HCT116 (cell line): ENCODE measurements at regions not wholly inside any gene's neighbourhood (a gene's known extent, or its start where the extent isn't known, plus 50 kb on each side); places are given as distances from the start of the nearest gene placed in this dataset.

Experiments
- ATAC-seq: fragments of 200-7000 bp; cut with Tn5 transposase; 2 replicates; pipeline ENCODE4 v1.9.1; 2020; ENCODE audit warnings: mild to moderate bottlenecking, moderate library complexity
- BruUV-seq: library from RNA; stranded (reverse); fragments of 400-500 nt; replicated peaks from 2 replicates; lab custom pipeline; 2021; lab: Mats Ljungman, UMichigan
- CTCF ChIA-PET: fragments of 300-600 bp; sonication (Branson Sonifier 250); formaldehyde crosslinking; loops from one replicate; lab custom pipeline; 2021; ENCODE audit warnings: antibody characterized with exemption; lab: Charles Lee
- POLR2A ChIA-PET: fragments of 300-600, 350-600 bp; sonication (Branson Sonifier 250); formaldehyde crosslinking; loops from one replicate; lab custom pipeline; 2021; ENCODE audit warnings: antibody characterized with exemption; lab: Charles Lee
- RAD21 ChIA-PET, 2 experiments: fragments of 300-600 bp; sonication (Branson Sonifier 250); formaldehyde crosslinking; loops; one replicate each; lab custom pipeline; 2023; ENCODE audit warnings: low total read pairs in 2 of 2; ENCODE audit not compliant: uncharacterized antibody in 2 of 2, unreplicated experiment in 2 of 2, low non-redundant PET in 1 of 2; lab: Charles Lee
- DNase-seq: peaks from one replicate; pipeline ENCODE4 v3.0.0-alpha.2; 2010; ENCODE audit warnings: low read depth, low spot score
- H2AFZ ChIP-seq: fragments of 200-600 bp; shearing (Covaris generic), sonication (generic); 2 replicates; pipeline ENCODE4 v1.6.1; 2017; ENCODE audit warnings: low read depth, mixed run types, mixed read lengths, antibody characterized with exemption, low read length; ENCODE audit not compliant: poor library complexity, severe bottlenecking
- H3K27ac ChIP-seq: 2 replicates; pipeline ENCODE4 v1.5.1; 2012; ENCODE audit warnings: low read depth, low read length
- H3K27me3 ChIP-seq: fragments of 200-600 bp; sonication (generic); 2 replicates; pipeline ENCODE4 v1.6.1; 2016; ENCODE audit warnings: mixed run types, low read length, mixed read lengths; ENCODE audit not compliant: insufficient read depth
- H3K36me3 ChIP-seq, 2 experiments: fragments of 200-500 bp in 1 of 2; fragments of 200-600 bp in 1 of 2; sonication (Bioruptor generic) in 1 of 2; sonication (generic) in 1 of 2; 2 replicates each; pipeline versions ENCODE4 v1.5.1 to v1.6.1; 2014 to 2016; ENCODE audit warnings: low read length in 2 of 2, inconsistent platforms in 1 of 2, mixed read lengths in 1 of 2, mixed run types in 1 of 2; ENCODE audit not compliant: insufficient read depth in 2 of 2, control insufficient read depth in 1 of 2
- H3K4me1 ChIP-seq, 2 experiments: fragments of 200-600 bp in 1 of 2; sonication (generic) in 1 of 2; 2 replicates each; pipeline versions ENCODE4 v1.5.1 to v1.6.1; 2012 to 2017; ENCODE audit warnings: low read length in 2 of 2, inconsistent platforms in 1 of 2, mild to moderate bottlenecking in 1 of 2, mixed read lengths in 1 of 2, mixed run types in 1 of 2, moderate library complexity in 1 of 2; ENCODE audit not compliant: insufficient read depth in 2 of 2, control insufficient read depth in 1 of 2
- H3K4me2 ChIP-seq: fragments of 200-600 bp; sonication (generic); 2 replicates; pipeline ENCODE4 v1.6.1; 2017; ENCODE audit warnings: mixed run types, low read length, mixed read lengths
- H3K4me3 ChIP-seq, 2 experiments: fragments of 200-600 bp in 1 of 2; sonication (generic) in 1 of 2; replicated peaks in 1 of 2; 2 replicates each; pipeline ENCODE4 v1.5.1; 2011 to 2016; ENCODE audit warnings: low read length in 2 of 2, control low read depth in 1 of 2, low read depth in 1 of 2, mild to moderate bottlenecking in 1 of 2, mixed read lengths in 1 of 2, mixed run types in 1 of 2
- H3K79me2 ChIP-seq: fragments of 200-600 bp; sonication (generic); 2 replicates; pipeline ENCODE4 v1.6.1; 2017; ENCODE audit warnings: mild to moderate bottlenecking, mixed run types, low read length, moderate library complexity, mixed read lengths; ENCODE audit not compliant: insufficient read depth
- H3K9ac ChIP-seq: fragments of 200-600 bp; sonication (generic); 2 replicates; pipeline ENCODE4 v1.6.1; 2016; ENCODE audit warnings: low read length, mixed read lengths
- H3K9me2 ChIP-seq: fragments of 200-600 bp; sonication (generic), shearing (Covaris generic); 2 replicates; pipeline ENCODE4 v1.6.1; 2017; ENCODE audit warnings: mixed run types, mild to moderate bottlenecking, moderate library complexity; ENCODE audit not compliant: insufficient read depth
- H3K9me3 ChIP-seq, 2 experiments: fragments of 200-500 bp in 1 of 2; fragments of 200-600 bp in 1 of 2; sonication (Bioruptor generic) in 1 of 2; sonication (generic) in 1 of 2; 2 replicates each; pipeline ENCODE4 v1.6.1; 2014 to 2017; ENCODE audit warnings: low read length in 2 of 2, mixed read lengths in 2 of 2, inconsistent platforms in 1 of 2, low read depth in 1 of 2, mild to moderate bottlenecking in 1 of 2, mixed run types in 1 of 2, moderate library complexity in 1 of 2; ENCODE audit not compliant: control insufficient read depth in 1 of 2, insufficient read depth in 1 of 2
- H4K20me1 ChIP-seq: fragments of 200-600 bp; sonication (generic), shearing (Covaris generic); 2 replicates; pipeline ENCODE4 v1.6.1; 2017; ENCODE audit warnings: mixed run types, mild to moderate bottlenecking, moderate library complexity; ENCODE audit not compliant: insufficient read depth
- EGR1 ChIP-seq: IDR thresholded peaks from 2 replicates; pipeline ENCODE4 v1.6.1; 2012; ENCODE audit warnings: low read depth
- ELF1 ChIP-seq: IDR thresholded peaks from 2 replicates; pipeline ENCODE4 v1.6.1; 2012; ENCODE audit warnings: low read depth, borderline replicate concordance
- EZH2 ChIP-seq: fragments of 200-600 bp; sonication (generic); IDR thresholded peaks from 2 replicates; pipeline ENCODE4 v1.6.1; 2017; ENCODE audit warnings: antibody characterized with exemption, mixed run types
- EZH2phosphoT487 ChIP-seq: fragments of 200-600 bp; IDR thresholded peaks from 2 replicates; pipeline ENCODE4 v1.6.1; 2018; ENCODE audit warnings: antibody characterized with exemption, borderline replicate concordance
- POLR2A ChIP-seq: IDR thresholded peaks from 2 replicates; pipeline ENCODE4 v1.7.0; 2011; ENCODE audit warnings: borderline replicate concordance; ENCODE audit not compliant: insufficient read depth, insufficient read length; ENCODE audit errors: extremely low read depth
- POLR2AphosphoS5 ChIP-seq: IDR thresholded peaks from 2 replicates; pipeline ENCODE4 v1.6.1; 2011; ENCODE audit warnings: mild to moderate bottlenecking, low read depth, low read length, moderate library complexity
- RAD21 ChIP-seq: IDR thresholded peaks from 2 replicates; pipeline ENCODE4 v1.6.1; 2012; ENCODE audit warnings: low read depth, mild to moderate bottlenecking
- SP1 ChIP-seq: IDR thresholded peaks from 2 replicates; pipeline ENCODE4 v1.6.1; 2012; ENCODE audit warnings: low read depth
- ZBTB33 ChIP-seq: IDR thresholded peaks from 2 replicates; pipeline ENCODE4 v1.6.1; 2011; ENCODE audit warnings: mild to moderate bottlenecking, low read length, moderate library complexity; ENCODE audit not compliant: insufficient replicate concordance; ENCODE audit errors: extremely low read depth
- ZFX ChIP-seq: fragments of 450-650 bp; IDR thresholded peaks from 2 replicates; pipeline ENCODE4 v1.6.1; 2017
- ZNF274 ChIP-seq: fragments of 200-500 bp; sonication (Bioruptor generic); IDR thresholded peaks from 2 replicates; pipeline ENCODE4 v1.6.1; 2014; ENCODE audit warnings: mild to moderate bottlenecking, low read depth, low read length, inconsistent platforms
- intact Hi-C: fragments of 100-400 bp; cut with micrococcal nuclease; formaldehyde crosslinking; loops from 2 replicates; pipeline ENCODE4 v1.10.0; 2022
- TF ChIP-seq, protein P1 (sequence below): IDR thresholded peaks from 2 replicates; pipeline ENCODE4 v1.6.1; 2012; ENCODE audit warnings: low read depth

- RAD21 ChIA-PET: no interaction called here
- H3K27me3 ChIP-seq: peaks cover 41% of the 10 kb centered on the region
- CTCF ChIA-PET: interaction anchor here (0.8 to 1.2 kb wide), 2 partner anchors 32 to 62 kb away, joined by 3 read pairs; no protein-coding TSS in a partner anchor
- BruUV-seq: no TSS peak
- POLR2A ChIA-PET: no interaction called here
- no peak for DNase-seq
- no peak for ATAC-seq
- TF ChIP-seq SP1 (no peak), RAD21 (no peak), EZH2phosphoT487 (no peak), ZBTB33 (no peak), EZH2 (no peak), ZFX (no peak), ZNF274 (no peak), EGR1 (no peak), POLR2A (no peak), POLR2AphosphoS5 (no peak), ELF1 (no peak)
- TF ChIP-seq, protein P1, sequence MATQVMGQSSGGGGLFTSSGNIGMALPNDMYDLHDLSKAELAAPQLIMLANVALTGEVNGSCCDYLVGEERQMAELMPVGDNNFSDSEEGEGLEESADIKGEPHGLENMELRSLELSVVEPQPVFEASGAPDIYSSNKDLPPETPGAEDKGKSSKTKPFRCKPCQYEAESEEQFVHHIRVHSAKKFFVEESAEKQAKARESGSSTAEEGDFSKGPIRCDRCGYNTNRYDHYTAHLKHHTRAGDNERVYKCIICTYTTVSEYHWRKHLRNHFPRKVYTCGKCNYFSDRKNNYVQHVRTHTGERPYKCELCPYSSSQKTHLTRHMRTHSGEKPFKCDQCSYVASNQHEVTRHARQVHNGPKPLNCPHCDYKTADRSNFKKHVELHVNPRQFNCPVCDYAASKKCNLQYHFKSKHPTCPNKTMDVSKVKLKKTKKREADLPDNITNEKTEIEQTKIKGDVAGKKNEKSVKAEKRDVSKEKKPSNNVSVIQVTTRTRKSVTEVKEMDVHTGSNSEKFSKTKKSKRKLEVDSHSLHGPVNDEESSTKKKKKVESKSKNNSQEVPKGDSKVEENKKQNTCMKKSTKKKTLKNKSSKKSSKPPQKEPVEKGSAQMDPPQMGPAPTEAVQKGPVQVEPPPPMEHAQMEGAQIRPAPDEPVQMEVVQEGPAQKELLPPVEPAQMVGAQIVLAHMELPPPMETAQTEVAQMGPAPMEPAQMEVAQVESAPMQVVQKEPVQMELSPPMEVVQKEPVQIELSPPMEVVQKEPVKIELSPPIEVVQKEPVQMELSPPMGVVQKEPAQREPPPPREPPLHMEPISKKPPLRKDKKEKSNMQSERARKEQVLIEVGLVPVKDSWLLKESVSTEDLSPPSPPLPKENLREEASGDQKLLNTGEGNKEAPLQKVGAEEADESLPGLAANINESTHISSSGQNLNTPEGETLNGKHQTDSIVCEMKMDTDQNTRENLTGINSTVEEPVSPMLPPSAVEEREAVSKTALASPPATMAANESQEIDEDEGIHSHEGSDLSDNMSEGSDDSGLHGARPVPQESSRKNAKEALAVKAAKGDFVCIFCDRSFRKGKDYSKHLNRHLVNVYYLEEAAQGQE: no peak
- H4K20me1 ChIP-seq: no peaks in the 10 kb centered on the region
- no peak overlapping the region for H2AFZ ChIP-seq
- H3K36me3 ChIP-seq: no peaks in the 10 kb centered on the region
- no peaks in the 10 kb centered on the region for H3K9me3 ChIP-seq
- intact Hi-C loops: no loop called here
- H3K4me2 ChIP-seq: no peak overlapping the region
- no peaks in the 10 kb centered on the region for H3K79me2 ChIP-seq
- H3K4me3 ChIP-seq: no peak overlapping the region
- no peak overlapping the region for H3K9ac ChIP-seq
- H3K9me2 ChIP-seq: no peaks in the 10 kb centered on the region
- no peaks in the 10 kb centered on the region for H3K4me1 ChIP-seq
- H3K27ac ChIP-seq: no peak overlapping the region
Observed at GRCh38 chr15:77838061-77838460, 205.3 kb upstream of the LINGO1 start.
